GM23338 (cell line): ENCODE measurements at regions not wholly inside any gene's neighbourhood (a gene's known extent, or its start where the extent isn't known, plus 50 kb on each side); places are given as distances from the start of the nearest gene placed in this dataset.

Source experiments
- CREB1 ChIP-seq: fragments of 250-450 bp; sonication (Bioruptor Pico); IDR thresholded peaks from 2 replicates; pipeline ENCODE4 v1.5.0; 2020; ENCODE audit warnings: low read depth, mild to moderate bottlenecking, moderate library complexity
- CTCF ChIP-seq, 2 experiments: fragments of 200-600 bp in 1 of 2; sonication (generic) in 1 of 2; conservative IDR thresholded peaks; 2 replicates each; pipeline versions ENCODE4 v1.5.1 to v1.6.1; 2016 to 2017; ENCODE audit warnings: antibody characterized with exemption in 2 of 2, low read depth in 2 of 2, mild to moderate bottlenecking in 2 of 2, moderate library complexity in 1 of 2
- EZH2 ChIP-seq: fragments of 200-600 bp; sonication (generic); IDR thresholded peaks from one replicate; pipeline ENCODE4 v1.8.0; 2017; ENCODE audit warnings: antibody characterized with exemption, mild to moderate bottlenecking, low read depth; ENCODE audit not compliant: unreplicated experiment
- EZH2phosphoT487 ChIP-seq: fragments of 200-600 bp; sonication (generic); IDR thresholded peaks from one replicate; pipeline ENCODE4 v1.8.1; 2018; ENCODE audit warnings: antibody characterized with exemption; ENCODE audit not compliant: unreplicated experiment
- JUNB ChIP-seq: IDR thresholded peaks from one replicate; pipeline ENCODE4 v1.6.1; 2016; ENCODE audit warnings: antibody characterized with exemption; ENCODE audit not compliant: unreplicated experiment
- NANOG ChIP-seq: IDR thresholded peaks from 2 replicates; pipeline ENCODE4 v1.6.1; 2016; ENCODE audit warnings: antibody characterized with exemption, borderline replicate concordance
- POLR2AphosphoS5 ChIP-seq: IDR thresholded peaks from 2 replicates; pipeline ENCODE4 v1.6.1; 2016; ENCODE audit warnings: antibody characterized with exemption, low read depth
- REST ChIP-seq: IDR thresholded peaks from one replicate; pipeline ENCODE4 v1.6.1; 2018; ENCODE audit warnings: antibody characterized with exemption; ENCODE audit not compliant: unreplicated experiment
- STAT1 ChIP-seq: IDR thresholded peaks from one replicate; pipeline ENCODE4 v1.6.1; 2016; ENCODE audit warnings: antibody characterized with exemption; ENCODE audit not compliant: unreplicated experiment
- ZNF114 ChIP-seq: fragments of 250-450 bp; sonication (Bioruptor Pico); IDR thresholded peaks from 2 replicates; pipeline ENCODE4 v1.5.0; 2020; ENCODE audit warnings: mild to moderate bottlenecking, moderate library complexity
- ZNF331 ChIP-seq: fragments of 250-450 bp; sonication (Bioruptor Pico); IDR thresholded peaks from 2 replicates; pipeline ENCODE4 v1.5.0; 2020; ENCODE audit warnings: low read depth, mild to moderate bottlenecking, moderate library complexity
- TF ChIP-seq, protein P1 (sequence below): IDR thresholded peaks from 2 replicates; pipeline ENCODE4 v1.6.1; 2016; ENCODE audit warnings: antibody characterized with exemption
- TF ChIP-seq, protein P2 (sequence below): fragments of 250-450 bp; sonication (Bioruptor Pico); IDR thresholded peaks from 2 replicates; pipeline ENCODE4 v1.5.0; 2020; ENCODE audit warnings: mild to moderate bottlenecking, moderate library complexity

DNA sequence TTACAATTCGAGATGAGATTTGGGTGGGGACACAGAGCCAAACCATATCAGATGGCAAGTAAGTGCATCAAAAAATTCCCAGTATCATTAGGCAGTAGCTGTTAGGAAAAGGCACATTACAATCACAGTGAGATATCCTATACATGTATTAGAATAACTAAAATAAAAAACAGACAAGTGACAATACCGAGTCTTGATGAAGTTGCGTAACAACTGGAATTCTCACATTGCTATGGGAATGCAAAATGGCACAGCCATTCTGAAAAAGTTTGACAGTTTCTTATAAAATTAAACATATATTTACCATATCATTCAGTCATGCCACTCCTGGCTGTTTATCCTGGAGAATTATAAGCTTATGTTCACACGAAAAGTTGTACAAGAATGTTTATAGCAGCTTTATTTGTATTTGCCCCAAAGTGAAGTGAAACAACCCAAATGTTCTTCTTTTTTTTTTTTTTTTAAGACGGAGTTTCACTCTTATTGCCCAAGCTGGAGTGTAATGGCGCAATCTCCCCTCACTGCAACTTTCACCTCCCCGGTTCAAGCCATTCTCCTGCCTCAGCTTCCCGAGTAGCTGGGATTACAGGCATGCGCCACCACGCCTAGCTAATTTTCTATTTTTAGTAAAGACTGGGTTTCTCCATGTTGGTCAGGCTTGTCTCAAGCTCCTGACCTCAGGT lies 93.1 kb upstream of the TLE1 start:
- TF ChIP-seq CTCF (conservative IDR thresholded peaks at IDR 0.05; ENCODE audit: low read depth in 2 of 2) (no peak), POLR2AphosphoS5 (no peak), STAT1 (no peak), CREB1 (CRISPR knock-in tag) (no peak), EZH2 (no peak), REST (no peak), ZNF331 (CRISPR knock-in tag) (no peak), EZH2phosphoT487 (no peak), ZNF114 (no peak), JUNB (no peak), NANOG (no peak)
- TF ChIP-seq, protein P1, sequence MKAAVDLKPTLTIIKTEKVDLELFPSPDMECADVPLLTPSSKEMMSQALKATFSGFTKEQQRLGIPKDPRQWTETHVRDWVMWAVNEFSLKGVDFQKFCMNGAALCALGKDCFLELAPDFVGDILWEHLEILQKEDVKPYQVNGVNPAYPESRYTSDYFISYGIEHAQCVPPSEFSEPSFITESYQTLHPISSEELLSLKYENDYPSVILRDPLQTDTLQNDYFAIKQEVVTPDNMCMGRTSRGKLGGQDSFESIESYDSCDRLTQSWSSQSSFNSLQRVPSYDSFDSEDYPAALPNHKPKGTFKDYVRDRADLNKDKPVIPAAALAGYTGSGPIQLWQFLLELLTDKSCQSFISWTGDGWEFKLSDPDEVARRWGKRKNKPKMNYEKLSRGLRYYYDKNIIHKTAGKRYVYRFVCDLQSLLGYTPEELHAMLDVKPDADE = no peak
- TF ChIP-seq, protein P2, sequence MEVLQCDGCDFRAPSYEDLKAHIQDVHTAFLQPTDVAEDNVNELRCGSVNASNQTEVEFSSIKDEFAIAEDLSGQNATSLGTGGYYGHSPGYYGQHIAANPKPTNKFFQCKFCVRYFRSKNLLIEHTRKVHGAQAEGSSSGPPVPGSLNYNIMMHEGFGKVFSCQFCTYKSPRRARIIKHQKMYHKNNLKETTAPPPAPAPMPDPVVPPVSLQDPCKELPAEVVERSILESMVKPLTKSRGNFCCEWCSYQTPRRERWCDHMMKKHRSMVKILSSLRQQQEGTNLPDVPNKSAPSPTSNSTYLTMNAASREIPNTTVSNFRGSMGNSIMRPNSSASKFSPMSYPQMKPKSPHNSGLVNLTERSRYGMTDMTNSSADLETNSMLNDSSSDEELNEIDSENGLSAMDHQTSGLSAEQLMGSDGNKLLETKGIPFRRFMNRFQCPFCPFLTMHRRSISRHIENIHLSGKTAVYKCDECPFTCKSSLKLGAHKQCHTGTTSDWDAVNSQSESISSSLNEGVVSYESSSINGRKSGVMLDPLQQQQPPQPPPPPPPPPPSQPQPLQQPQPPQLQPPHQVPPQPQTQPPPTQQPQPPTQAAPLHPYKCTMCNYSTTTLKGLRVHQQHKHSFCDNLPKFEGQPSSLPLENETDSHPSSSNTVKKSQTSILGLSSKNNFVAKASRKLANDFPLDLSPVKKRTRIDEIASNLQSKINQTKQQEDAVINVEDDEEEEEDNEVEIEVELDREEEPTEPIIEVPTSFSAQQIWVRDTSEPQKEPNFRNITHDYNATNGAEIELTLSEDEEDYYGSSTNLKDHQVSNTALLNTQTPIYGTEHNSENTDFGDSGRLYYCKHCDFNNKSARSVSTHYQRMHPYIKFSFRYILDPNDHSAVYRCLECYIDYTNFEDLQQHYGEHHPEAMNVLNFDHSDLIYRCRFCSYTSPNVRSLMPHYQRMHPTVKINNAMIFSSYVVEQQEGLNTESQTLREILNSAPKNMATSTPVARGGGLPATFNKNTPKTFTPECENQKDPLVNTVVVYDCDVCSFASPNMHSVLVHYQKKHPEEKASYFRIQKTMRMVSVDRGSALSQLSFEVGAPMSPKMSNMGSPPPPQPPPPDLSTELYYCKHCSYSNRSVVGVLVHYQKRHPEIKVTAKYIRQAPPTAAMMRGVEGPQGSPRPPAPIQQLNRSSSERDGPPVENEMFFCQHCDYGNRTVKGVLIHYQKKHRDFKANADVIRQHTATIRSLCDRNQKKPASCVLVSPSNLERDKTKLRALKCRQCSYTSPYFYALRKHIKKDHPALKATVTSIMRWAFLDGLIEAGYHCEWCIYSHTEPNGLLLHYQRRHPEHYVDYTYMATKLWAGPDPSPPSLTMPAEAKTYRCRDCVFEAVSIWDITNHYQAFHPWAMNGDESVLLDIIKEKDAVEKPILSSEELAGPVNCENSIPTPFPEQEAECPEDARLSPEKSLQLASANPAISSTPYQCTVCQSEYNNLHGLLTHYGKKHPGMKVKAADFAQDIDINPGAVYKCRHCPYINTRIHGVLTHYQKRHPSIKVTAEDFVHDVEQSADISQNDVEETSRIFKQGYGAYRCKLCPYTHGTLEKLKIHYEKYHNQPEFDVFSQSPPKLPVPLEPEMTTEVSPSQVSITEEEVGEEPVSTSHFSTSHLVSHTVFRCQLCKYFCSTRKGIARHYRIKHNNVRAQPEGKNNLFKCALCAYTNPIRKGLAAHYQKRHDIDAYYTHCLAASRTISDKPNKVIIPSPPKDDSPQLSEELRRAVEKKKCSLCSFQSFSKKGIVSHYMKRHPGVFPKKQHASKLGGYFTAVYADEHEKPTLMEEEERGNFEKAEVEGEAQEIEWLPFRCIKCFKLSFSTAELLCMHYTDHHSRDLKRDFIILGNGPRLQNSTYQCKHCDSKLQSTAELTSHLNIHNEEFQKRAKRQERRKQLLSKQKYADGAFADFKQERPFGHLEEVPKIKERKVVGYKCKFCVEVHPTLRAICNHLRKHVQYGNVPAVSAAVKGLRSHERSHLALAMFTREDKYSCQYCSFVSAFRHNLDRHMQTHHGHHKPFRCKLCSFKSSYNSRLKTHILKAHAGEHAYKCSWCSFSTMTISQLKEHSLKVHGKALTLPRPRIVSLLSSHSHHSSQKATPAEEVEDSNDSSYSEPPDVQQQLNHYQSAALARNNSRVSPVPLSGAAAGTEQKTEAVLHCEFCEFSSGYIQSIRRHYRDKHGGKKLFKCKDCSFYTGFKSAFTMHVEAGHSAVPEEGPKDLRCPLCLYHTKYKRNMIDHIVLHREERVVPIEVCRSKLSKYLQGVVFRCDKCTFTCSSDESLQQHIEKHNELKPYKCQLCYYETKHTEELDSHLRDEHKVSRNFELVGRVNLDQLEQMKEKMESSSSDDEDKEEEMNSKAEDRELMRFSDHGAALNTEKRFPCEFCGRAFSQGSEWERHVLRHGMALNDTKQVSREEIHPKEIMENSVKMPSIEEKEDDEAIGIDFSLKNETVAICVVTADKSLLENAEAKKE (CRISPR knock-in tag) = no peak
